SK-MEL-5 (cell line): ENCODE measurements at regions not wholly inside any gene's neighbourhood (a gene's known extent, or its start where the extent isn't known, plus 50 kb on each side); places are given as distances from the start of the nearest gene placed in this dataset.
"Not testable (repeated sequence)": the region's sequence is repeated elsewhere in the genome, so short reads cannot be mapped to it uniquely, and the experiment has no call there.

Experiments
- DNase-seq: peaks from one replicate; pipeline ENCODE4 v3.0.0-alpha.2; 2016; ENCODE audit warnings: low read depth, low spot score
- in situ Hi-C: cut with HindIII; loops from 2 replicates; pipeline ENCODE4 v1.10.0; 2016; ENCODE audit warnings: low sequenced_read_pairs, high pct_unique_total_duplicates, low pct_unique_long_range_greater_than_20kb

GRCh38 chr2:155983845-155984244, 348.7 kb downstream of the NR4A2 start:
- in situ Hi-C loops: no loop called here
- DNase-seq: no peak

- in situ Hi-C loops: no loop called here
- no peak for DNase-seq
Measured at GRCh38 chr2:155982135-155982534, 350.4 kb downstream of the NR4A2 start.

- in situ Hi-C loops: no loop called here
- no peak for DNase-seq
Measured at GRCh38 chr2:155980941-155981560, 351.5 kb downstream of the NR4A2 start.

GRCh38 chr2:155975734-155976133, 356.8 kb downstream of the NR4A2 start:
- peak; percentile 7 for DNase-seq
- in situ Hi-C loops: no loop called here

- no peak for DNase-seq
- in situ Hi-C loops: no loop called here
Measured at GRCh38 chr2:155972916-155973315, 359.6 kb downstream of the NR4A2 start.

GRCh38 chr2:155966064-155966471, 366.5 kb downstream of the NR4A2 start:
- in situ Hi-C loops: not testable (repeated sequence)

GRCh38 chr2:155965415-155966063, 367.0 kb downstream of the NR4A2 start:
- in situ Hi-C loops: no loop called here
- DNase-seq: no peak

More at GRCh38 chr2:155966064-155966471, 366.5 kb downstream of the NR4A2 start:
- not testable (repeated sequence) for DNase-seq

- DNase-seq: no peak
- in situ Hi-C loops: no loop called here
Measured at GRCh38 chr2:155961641-155962040, 370.9 kb downstream of the NR4A2 start.

GRCh38 chr2:155958834-155959233, 373.7 kb downstream of the NR4A2 start:
- DNase-seq: no peak
- in situ Hi-C loops: no loop called here

- no peak for DNase-seq
- in situ Hi-C loops: no loop called here
Measured at GRCh38 chr2:155947069-155947468, 385.5 kb downstream of the NR4A2 start.

- no peak for DNase-seq
- in situ Hi-C loops: no loop called here
Measured at GRCh38 chr2:155944218-155944617, 388.3 kb downstream of the NR4A2 start.

GRCh38 chr2:155930312-155930711, 402.2 kb downstream of the NR4A2 start:
- DNase-seq: no peak
- in situ Hi-C loops: no loop called here

GRCh38 chr2:155917380-155917779, 415.1 kb downstream of the NR4A2 start:
- DNase-seq: no peak
- in situ Hi-C loops: no loop called here

- in situ Hi-C loops: no loop called here
- DNase-seq: no peak
Measured at GRCh38 chr2:155913356-155913755, 419.2 kb downstream of the NR4A2 start.

- in situ Hi-C loops: no loop called here
Measured at GRCh38 chr2:155908567-155908966, 424.0 kb downstream of the NR4A2 start.

GRCh38 chr2:155907211-155907610, 425.3 kb downstream of the NR4A2 start:
- DNase-seq: no peak
- in situ Hi-C loops: no loop called here

More at GRCh38 chr2:155908567-155908966, 424.0 kb downstream of the NR4A2 start:
- no peak for DNase-seq

- in situ Hi-C loops: no loop called here
- no peak for DNase-seq
Measured at GRCh38 chr2:155905657-155906056, 426.9 kb downstream of the NR4A2 start.

GRCh38 chr2:155904720-155905119, 427.8 kb downstream of the NR4A2 start:
- no peak for DNase-seq
- in situ Hi-C loops: no loop called here

GRCh38 chr2:155902635-155903034, 429.9 kb downstream of the NR4A2 start:
- in situ Hi-C loops: no loop called here
- DNase-seq: no peak
